Thyroid gland (tissue), 4 donors: ENCODE measurements at regions not wholly inside any gene's neighbourhood (a gene's known extent, or its start where the extent isn't known, plus 50 kb on each side); places are given as distances from the start of the nearest gene placed in this dataset.

Experiments used
- CTCF ChIP-seq, 6 experiments: fragments of 200-600 bp in 3 of 6; fragments of 450-650 bp in 3 of 6; sonication (generic) in 3 of 6; IDR thresholded peaks; one replicate each; pipeline ENCODE4 v1.5.1; 2016 to 2019; ENCODE audit warnings: antibody characterized with exemption in 6 of 6, mild to moderate bottlenecking in 2 of 6, inconsistent platforms in 1 of 6, moderate library complexity in 1 of 6
- POLR2A ChIP-seq, 2 donors: fragments of 450-650 bp; IDR thresholded peaks; one replicate each; pipeline ENCODE4 v1.6.1; 2017; ENCODE audit warnings: antibody characterized with exemption in 2 of 2, mild to moderate bottlenecking in 2 of 2, moderate library complexity in 1 of 2

- no peak for TF ChIP-seq CTCF (IDR thresholded peaks at IDR 0.05)
- no peak for TF ChIP-seq POLR2A (IDR thresholded peaks at IDR 0.05)
These were observed 406.3 kb downstream of the CADM1 start for GRCh38 chr11:115097796-115098408.
